Kidney (tissue), 13 donors: ENCODE measurements at regions not wholly inside any gene's neighbourhood (a gene's known extent, or its start where the extent isn't known, plus 50 kb on each side); places are given as distances from the start of the nearest gene placed in this dataset.

Source experiments
- DNase-seq, 5 donors: peaks; one replicate each; pipeline ENCODE4 v3.0.0-alpha.2; 2013 to 2020
- FAIRE-seq: peaks from 2 replicates; lab custom pipeline; 2012; peaks lifted over from hg19 to GRCh38; lab: Jason Lieb, UNC
- H3K27ac ChIP-seq, 2 donors: one replicate each; pipeline ENCODE4 v1.7.0; 2013; ENCODE audit warnings: low read depth in 2 of 2, low read length in 2 of 2, inconsistent platforms in 1 of 2
- H3K27me3 ChIP-seq: one replicate; pipeline ENCODE4 v1.7.1; 2013; ENCODE audit warnings: low read length, inconsistent platforms; ENCODE audit not compliant: control insufficient read depth, insufficient read depth
- H3K36me3 ChIP-seq, 3 donors: one replicate each; pipeline versions ENCODE4 v1.7.0 to v1.7.1; 2013; ENCODE audit warnings: low read length in 3 of 3, control low read depth in 1 of 3, inconsistent platforms in 1 of 3; ENCODE audit not compliant: insufficient read depth in 3 of 3, control insufficient read depth in 2 of 3
- H3K4me1 ChIP-seq, 3 donors: one replicate each; pipeline versions ENCODE4 v1.7.0 to v1.7.1; 2013; ENCODE audit warnings: low read length in 3 of 3, inconsistent platforms in 1 of 3, low read depth in 1 of 3; ENCODE audit not compliant: control insufficient read depth in 2 of 3, insufficient read depth in 2 of 3
- H3K4me3 ChIP-seq, 3 donors: one replicate each; pipeline versions ENCODE4 v1.7.0 to v1.8.1; 2013; ENCODE audit warnings: low read length in 3 of 3, control low read depth in 1 of 3, inconsistent platforms in 1 of 3
- H3K9ac ChIP-seq, 3 donors: one replicate each; pipeline versions ENCODE4 v1.7.0 to v1.7.1; 2013; ENCODE audit warnings: low read length in 3 of 3, control low read depth in 1 of 3, inconsistent platforms in 1 of 3
- H3K9me3 ChIP-seq, 3 donors: one replicate each; pipeline versions ENCODE4 v1.7.0 to v1.7.1; 2013; ENCODE audit warnings: low read length in 3 of 3, control low read depth in 1 of 3, inconsistent platforms in 1 of 3; ENCODE audit not compliant: control insufficient read depth in 2 of 3, insufficient read depth in 1 of 3
- CTCF ChIP-seq: IDR thresholded peaks from 3 replicates; pipeline ENCODE4 v1.5.1; 2012; ENCODE audit warnings: mild to moderate bottlenecking, moderate library complexity, borderline replicate concordance; ENCODE audit not compliant: insufficient read depth; ENCODE audit errors: extremely low read depth
- intact Hi-C: fragments of 100-400 bp; cut with DNase I; formaldehyde crosslinking; loops from one replicate; pipeline ENCODE4 v1.11.1; 2022
- donor health status: control.
- donor health status: control.
- donor health status: control.
- donor health status: control.
- donor health status: control.
- donor health status: DM: yes; HTN: yes; CAD: no.
- donor health status: Normal renal cell carcinoma (clear cell type).

- Histone ChIP-seq H3K4me1 (no peaks in the 10 kb centered on the region), H3K9me3 (no peaks in the 10 kb centered on the region), H3K27ac (no peak overlapping the region), H3K9ac (no peak overlapping the region), H3K4me3 (no peak overlapping the region), H3K27me3 (no peaks in the 10 kb centered on the region), H3K36me3 (no peaks in the 10 kb centered on the region)
- intact Hi-C loops, result no loop called here
- DNase-seq (no peak), FAIRE-seq (no peak)
- no peak for TF ChIP-seq CTCF
Observed at GRCh38 chr6:6091608-6092002, 84.9 kb upstream of the NRN1 start.

GRCh38 chr6:6090861-6091607 is 84.3 kb upstream of the NRN1 start:
- Histone ChIP-seq H3K27me3 (no peaks in the 10 kb centered on the region), H3K27ac (no peak overlapping the region), H3K36me3 (no peaks in the 10 kb centered on the region), H3K4me3 (no peak overlapping the region), H3K4me1 (no peaks in the 10 kb centered on the region), H3K9ac (no peak overlapping the region), H3K9me3 (no peaks in the 10 kb centered on the region)
- TF ChIP-seq CTCF, result no peak
- FAIRE-seq (no peak), DNase-seq (no peak)
- intact Hi-C loops, result no loop called here

GRCh38 chr6:6085928-6086668 is 79.4 kb upstream of the NRN1 start:
- H3K27me3 ChIP-seq, result no peaks in the 10 kb centered on the region
- H3K4me3 ChIP-seq, result no peak overlapping the region
- H3K27ac ChIP-seq, result no peak overlapping the region
- DNase-seq, result no peak
- peaks cover 0 to 10% (median 0%) of the 10 kb centered on the region in 3 donors for H3K9me3 ChIP-seq
- intact Hi-C loops, result no loop called here
- no peak overlapping the region for H3K9ac ChIP-seq
- no peaks in the 10 kb centered on the region for H3K4me1 ChIP-seq
- TF ChIP-seq CTCF, result no peak
- no peak for FAIRE-seq
- no peaks in the 10 kb centered on the region for H3K36me3 ChIP-seq
